ENCODE measurements at regions not wholly inside any gene's neighbourhood (a gene's known extent, or its start where the extent isn't known, plus 50 kb on each side); places are given as distances from the start of the nearest gene placed in this dataset.

- no peak for TF ChIP-seq CTCF (IDR thresholded peaks at IDR 0.05; ENCODE audit: low read length)
- TF ChIP-seq EZH2 (IDR thresholded peaks at IDR 0.05; ENCODE audit: borderline replicate concordance, low read length), result no peak
Observed at GRCh38 chr9:108650826-108651225, 205.0 kb downstream of the ACTL7B start.

Measured in OCI-LY1 (cell line).